ENCODE measurements at regions not wholly inside any gene's neighbourhood (a gene's known extent, or its start where the extent isn't known, plus 50 kb on each side); places are given as distances from the start of the nearest gene placed in this dataset.

- DNase-seq, result no peak
- Histone ChIP-seq H3K36me3 (no peaks in the 10 kb centered on the region), H3K4me3 (no peak overlapping the region), H3K9me3 (no peaks in the 10 kb centered on the region), H3K4me1 (no peaks in the 10 kb centered on the region), H3K27me3 (no peaks in the 10 kb centered on the region), H3K27ac (no peak overlapping the region)
- whole genome bisulfite sequencing (ENCODE audit: insufficient coverage, low coverage, low lambda C conversion rate, missing lambda C conversion rate), result 77% methylated on average over 8 of the region's 17 CpGs
- ATAC-seq, result no peak
- intact Hi-C loops (cut with DNase I), result no loop called here
- TF ChIP-seq, protein P1, sequence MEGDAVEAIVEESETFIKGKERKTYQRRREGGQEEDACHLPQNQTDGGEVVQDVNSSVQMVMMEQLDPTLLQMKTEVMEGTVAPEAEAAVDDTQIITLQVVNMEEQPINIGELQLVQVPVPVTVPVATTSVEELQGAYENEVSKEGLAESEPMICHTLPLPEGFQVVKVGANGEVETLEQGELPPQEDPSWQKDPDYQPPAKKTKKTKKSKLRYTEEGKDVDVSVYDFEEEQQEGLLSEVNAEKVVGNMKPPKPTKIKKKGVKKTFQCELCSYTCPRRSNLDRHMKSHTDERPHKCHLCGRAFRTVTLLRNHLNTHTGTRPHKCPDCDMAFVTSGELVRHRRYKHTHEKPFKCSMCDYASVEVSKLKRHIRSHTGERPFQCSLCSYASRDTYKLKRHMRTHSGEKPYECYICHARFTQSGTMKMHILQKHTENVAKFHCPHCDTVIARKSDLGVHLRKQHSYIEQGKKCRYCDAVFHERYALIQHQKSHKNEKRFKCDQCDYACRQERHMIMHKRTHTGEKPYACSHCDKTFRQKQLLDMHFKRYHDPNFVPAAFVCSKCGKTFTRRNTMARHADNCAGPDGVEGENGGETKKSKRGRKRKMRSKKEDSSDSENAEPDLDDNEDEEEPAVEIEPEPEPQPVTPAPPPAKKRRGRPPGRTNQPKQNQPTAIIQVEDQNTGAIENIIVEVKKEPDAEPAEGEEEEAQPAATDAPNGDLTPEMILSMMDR (IDR thresholded peaks at IDR 0.05), result no peak
- no peak for TF ChIP-seq POLR2A (IDR thresholded peaks at IDR 0.05)
Observed at GRCh38 chr10:129055986-129056385, 411.1 kb upstream of the MGMT start.

DNA sequence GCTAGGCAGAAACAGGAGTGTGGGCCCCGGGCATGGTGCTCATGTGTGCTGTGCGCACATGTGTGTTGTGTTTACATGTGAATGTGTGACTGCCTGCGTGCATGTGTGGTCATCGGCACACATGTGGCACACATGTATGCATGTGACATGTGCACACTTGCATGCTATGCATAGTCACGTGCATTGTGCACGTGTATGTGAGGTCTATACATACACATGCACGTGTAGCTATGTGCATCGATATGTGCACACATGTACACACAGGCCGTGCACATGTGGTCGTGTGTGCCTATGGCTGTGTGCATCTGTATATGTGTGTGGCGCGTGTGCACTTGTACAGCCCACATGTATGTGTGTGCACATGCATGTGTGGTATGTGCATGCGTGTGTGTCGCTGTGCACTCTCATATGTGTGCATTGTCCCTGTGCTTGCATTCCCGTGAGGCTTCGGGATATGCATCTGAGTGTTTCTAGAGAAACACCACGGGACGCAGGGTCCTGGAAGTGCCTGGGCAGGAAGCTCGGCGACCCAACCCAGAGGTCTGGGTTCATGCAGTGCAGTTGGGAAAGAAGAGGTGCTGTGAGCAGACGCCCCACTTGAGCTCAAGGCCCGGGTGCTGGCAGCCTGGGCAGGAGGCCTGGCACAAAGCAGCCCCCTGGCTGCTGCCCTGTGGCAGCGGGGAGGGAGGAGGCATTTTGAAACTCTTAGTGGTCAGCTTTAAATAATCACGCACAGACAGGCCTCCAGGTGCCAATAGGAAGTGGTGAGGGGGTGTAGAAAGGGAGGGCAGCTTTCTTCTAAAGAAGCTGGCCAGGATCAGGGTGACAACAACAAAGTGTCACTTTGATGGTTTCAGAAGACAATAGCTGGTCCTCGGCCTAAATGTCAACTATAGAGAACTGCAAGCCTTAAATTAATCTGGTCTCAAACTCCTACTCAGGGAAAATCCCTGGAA lies 410.0 kb upstream of the MGMT start:
- H3K36me3 ChIP-seq, result no peaks in the 10 kb centered on the region
- ATAC-seq (no peak), DNase-seq (no peak)
- intact Hi-C loops (cut with DNase I), result no loop called here
- no peaks in the 10 kb centered on the region for H3K9me3 ChIP-seq
- no peak overlapping the region for H3K4me3 ChIP-seq
- no peak overlapping the region for H3K27ac ChIP-seq
- WGBS (ENCODE audit: insufficient coverage, low coverage, low lambda C conversion rate, missing lambda C conversion rate), result 79% methylated on average over 15 of the region's 25 CpGs
- no peaks in the 10 kb centered on the region for H3K27me3 ChIP-seq
- no peaks in the 10 kb centered on the region for H3K4me1 ChIP-seq
- TF ChIP-seq, protein P1 (IDR thresholded peaks at IDR 0.05), result no peak
- TF ChIP-seq POLR2A (IDR thresholded peaks at IDR 0.05), result no peak

DNA sequence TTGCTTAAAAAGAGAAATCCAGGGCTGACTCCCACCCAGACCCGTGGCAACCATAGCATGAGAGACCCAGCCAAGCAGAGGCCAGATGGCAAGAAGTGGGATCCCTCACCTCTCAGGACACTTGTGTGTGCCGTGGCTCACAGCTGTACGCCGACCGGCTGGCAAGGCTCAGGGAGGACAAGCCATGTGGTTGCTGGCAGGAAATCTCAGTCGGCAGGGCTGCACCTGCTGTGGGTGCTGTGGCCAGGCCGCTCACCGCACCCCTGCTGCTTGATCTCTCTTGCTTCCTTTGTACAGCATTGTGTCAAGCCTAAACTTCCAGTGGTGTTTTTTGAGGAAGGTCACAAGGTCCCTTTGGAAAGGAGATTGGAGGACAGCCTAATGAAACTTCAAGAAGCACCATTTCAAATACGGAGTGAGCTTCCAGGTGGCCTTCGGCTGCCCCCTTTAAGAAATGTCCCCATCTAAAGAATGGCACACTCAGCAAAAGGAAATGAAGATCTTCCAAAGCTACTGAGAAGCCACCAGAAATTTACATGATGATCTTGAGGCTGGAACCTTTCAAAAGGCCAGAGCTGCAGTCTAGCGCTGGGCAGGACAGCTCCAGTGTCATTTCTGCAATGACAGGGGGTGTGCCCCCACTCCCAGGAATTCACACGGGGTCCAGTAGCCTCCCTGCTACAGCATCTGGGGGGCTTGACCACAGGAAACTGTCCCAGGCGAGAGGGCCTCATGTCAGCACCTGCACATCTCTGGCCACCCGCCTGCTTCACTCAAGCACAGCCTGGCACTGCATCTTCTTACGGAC lies 409.0 kb upstream of the MGMT start:
- H3K9me3 ChIP-seq, result no peaks in the 10 kb centered on the region
- ATAC-seq, result peak in 1 of 4 donors; percentile 29
- no peaks in the 10 kb centered on the region for H3K36me3 ChIP-seq
- H3K27ac ChIP-seq, result no peak overlapping the region
- H3K27me3 ChIP-seq, result no peaks in the 10 kb centered on the region
- WGBS (ENCODE audit: insufficient coverage, low coverage, low lambda C conversion rate, missing lambda C conversion rate), result 67% methylated on average over 6 of the region's 15 CpGs
- H3K4me1 ChIP-seq, result no peaks in the 10 kb centered on the region
- TF ChIP-seq POLR2A (IDR thresholded peaks at IDR 0.05), result no peak
- TF ChIP-seq, protein P1 (IDR thresholded peaks at IDR 0.05), result no peak
- DNase-seq, result no peak
- H3K4me3 ChIP-seq, result no peak overlapping the region
- intact Hi-C loops (cut with DNase I), result no loop called here

- H3K27ac ChIP-seq, result no peak overlapping the region
- TF ChIP-seq, protein P1 (IDR thresholded peaks at IDR 0.05), result no peak
- no peak for TF ChIP-seq POLR2A (IDR thresholded peaks at IDR 0.05)
- no peak overlapping the region for H3K4me3 ChIP-seq
- 53% methylated on average over 2 of the region's 9 CpGs for WGBS (ENCODE audit: insufficient coverage, low coverage, low lambda C conversion rate, missing lambda C conversion rate)
- no peak for ATAC-seq
- no peak for DNase-seq
- no peaks in the 10 kb centered on the region for H3K4me1 ChIP-seq
- intact Hi-C loops (cut with DNase I), result no loop called here
- H3K27me3 ChIP-seq, result no peaks in the 10 kb centered on the region
- no peaks in the 10 kb centered on the region for H3K36me3 ChIP-seq
- no peaks in the 10 kb centered on the region for H3K9me3 ChIP-seq
Observed at GRCh38 chr10:129058664-129059155, 408.3 kb upstream of the MGMT start.
